OCI-LY3 (cell line): ENCODE measurements at regions not wholly inside any gene's neighbourhood (a gene's known extent, or its start where the extent isn't known, plus 50 kb on each side); places are given as distances from the start of the nearest gene placed in this dataset.

Experiments used
- EZH2phosphoT487 ChIP-seq: fragments of 200-600 bp; shearing (Covaris generic); IDR thresholded peaks from 2 replicates; pipeline ENCODE4 v1.6.1; 2018; ENCODE audit warnings: antibody characterized with exemption, mixed run types, low read depth
- TF ChIP-seq, protein P1 (sequence below): fragments of 200-600, 300-600 bp; sonication (generic); IDR thresholded peaks from 2 replicates; pipeline ENCODE4 v1.5.1; 2014; ENCODE audit warnings: antibody characterized with exemption, low read length, low read depth

DNA sequence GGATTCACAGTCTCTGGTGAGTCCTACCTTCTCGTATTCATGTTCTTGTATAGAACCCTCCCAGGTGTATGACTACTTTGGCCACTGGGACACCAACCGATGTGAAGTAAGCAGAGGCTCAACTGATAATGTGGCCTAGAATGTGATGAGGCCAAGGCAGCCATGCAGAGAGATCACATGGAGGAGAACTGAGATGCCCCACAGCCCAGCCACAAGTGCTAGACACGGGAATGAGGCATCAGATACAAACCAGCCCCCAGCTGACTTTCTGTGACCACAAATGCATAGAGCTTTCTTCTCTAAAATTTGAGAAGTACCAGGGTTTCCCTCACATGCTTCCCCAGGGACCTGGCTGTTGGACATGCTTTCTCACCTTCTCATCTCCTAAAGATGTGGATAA, 375.7 kb downstream of the CCSER2 start:
- TF ChIP-seq, protein P1, sequence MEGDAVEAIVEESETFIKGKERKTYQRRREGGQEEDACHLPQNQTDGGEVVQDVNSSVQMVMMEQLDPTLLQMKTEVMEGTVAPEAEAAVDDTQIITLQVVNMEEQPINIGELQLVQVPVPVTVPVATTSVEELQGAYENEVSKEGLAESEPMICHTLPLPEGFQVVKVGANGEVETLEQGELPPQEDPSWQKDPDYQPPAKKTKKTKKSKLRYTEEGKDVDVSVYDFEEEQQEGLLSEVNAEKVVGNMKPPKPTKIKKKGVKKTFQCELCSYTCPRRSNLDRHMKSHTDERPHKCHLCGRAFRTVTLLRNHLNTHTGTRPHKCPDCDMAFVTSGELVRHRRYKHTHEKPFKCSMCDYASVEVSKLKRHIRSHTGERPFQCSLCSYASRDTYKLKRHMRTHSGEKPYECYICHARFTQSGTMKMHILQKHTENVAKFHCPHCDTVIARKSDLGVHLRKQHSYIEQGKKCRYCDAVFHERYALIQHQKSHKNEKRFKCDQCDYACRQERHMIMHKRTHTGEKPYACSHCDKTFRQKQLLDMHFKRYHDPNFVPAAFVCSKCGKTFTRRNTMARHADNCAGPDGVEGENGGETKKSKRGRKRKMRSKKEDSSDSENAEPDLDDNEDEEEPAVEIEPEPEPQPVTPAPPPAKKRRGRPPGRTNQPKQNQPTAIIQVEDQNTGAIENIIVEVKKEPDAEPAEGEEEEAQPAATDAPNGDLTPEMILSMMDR: no peak
- no peak for TF ChIP-seq EZH2phosphoT487
